HEK293 (cell line): ENCODE measurements at regions not wholly inside any gene's neighbourhood (a gene's known extent, or its start where the extent isn't known, plus 50 kb on each side); places are given as distances from the start of the nearest gene placed in this dataset.
"Not testable (repeated sequence)": the region's sequence is repeated elsewhere in the genome, so short reads cannot be mapped to it uniquely, and the experiment has no call there.

Experiments used
- CTCF ChIP-seq: fragments of 450-650 bp; formaldehyde crosslinking; IDR thresholded peaks from 2 replicates; pipeline ENCODE4 v1.5.1; 2016; ENCODE audit warnings: missing biosample characterization, missing genetic modification characterization
- KLF10 ChIP-seq: fragments of 450-650 bp; IDR thresholded peaks from 2 replicates; pipeline ENCODE4 v1.5.1; 2018; ENCODE audit warnings: missing biosample characterization, mild to moderate bottlenecking, missing genetic modification characterization
- PRDM4 ChIP-seq: fragments of 450-650 bp; formaldehyde crosslinking; IDR thresholded peaks from 2 replicates; pipeline ENCODE4 v1.5.1; 2017; ENCODE audit warnings: missing biosample characterization, missing genetic modification characterization
- ZBTB17 ChIP-seq: fragments of 450-650 bp; formaldehyde crosslinking; IDR thresholded peaks from 2 replicates; pipeline ENCODE4 v1.5.1; 2016; ENCODE audit warnings: missing biosample characterization, missing genetic modification characterization
- ZBTB8A ChIP-seq: fragments of 450-650 bp; formaldehyde crosslinking; IDR thresholded peaks from 2 replicates; pipeline ENCODE4 v1.5.1; 2016; ENCODE audit warnings: missing biosample characterization, missing genetic modification characterization
- ZEB2 ChIP-seq: fragments of 450-650 bp; formaldehyde crosslinking; IDR thresholded peaks from 2 replicates; pipeline ENCODE4 v1.5.1; 2016; ENCODE audit warnings: missing biosample characterization, missing genetic modification characterization
- ZNF423 ChIP-seq: fragments of 450-650 bp; formaldehyde crosslinking; IDR thresholded peaks from 2 replicates; pipeline ENCODE4 v1.5.1; 2016; ENCODE audit warnings: missing biosample characterization, missing genetic modification characterization
- ZNF544 ChIP-seq: fragments of 450-650 bp; formaldehyde crosslinking; IDR thresholded peaks from 2 replicates; pipeline ENCODE4 v1.5.0; 2017; ENCODE audit warnings: missing biosample characterization, missing genetic modification characterization
- ZNF76 ChIP-seq: fragments of 450-650 bp; formaldehyde crosslinking; IDR thresholded peaks from 2 replicates; pipeline ENCODE4; 2016; ENCODE audit warnings: low read depth, missing biosample characterization, missing genetic modification characterization, borderline replicate concordance

- not testable (repeated sequence) for TF ChIP-seq CTCF (tag by site-specific recombination); ZNF544; PRDM4 (tag by site-specific recombination); ZBTB17 (tag by site-specific recombination); ZNF423 (tag by site-specific recombination); ZNF76 (tag by site-specific recombination); ZEB2 (tag by site-specific recombination); ZBTB8A (tag by site-specific recombination); KLF10 (tag by site-specific recombination)
Observed at GRCh38 chr20:30316063-30316462, 941.4 kb upstream of the DEFB115 start.
